HEK293T (cell line): ENCODE measurements at regions not wholly inside any gene's neighbourhood (a gene's known extent, or its start where the extent isn't known, plus 50 kb on each side); places are given as distances from the start of the nearest gene placed in this dataset.

Source experiments
- ARNT ChIP-seq: fragments of 450-650 bp; IDR thresholded peaks from 2 replicates; pipeline ENCODE4 v1.6.1; 2017; ENCODE audit warnings: mild to moderate bottlenecking
- BHLHE40 ChIP-seq: fragments of 450-650 bp; IDR thresholded peaks from 2 replicates; pipeline ENCODE4 v1.6.1; 2016; ENCODE audit warnings: mild to moderate bottlenecking, moderate library complexity, borderline replicate concordance
- CTBP1 ChIP-seq: fragments of 450-650 bp; IDR thresholded peaks from 2 replicates; pipeline ENCODE4 v1.6.1; 2016; ENCODE audit warnings: borderline replicate concordance
- ELF4 ChIP-seq: fragments of 450-650 bp; IDR thresholded peaks from 2 replicates; pipeline ENCODE4 v1.6.1; 2017; ENCODE audit warnings: antibody characterized with exemption
- FOXA1 ChIP-seq: fragments of 450-650 bp; IDR thresholded peaks from 2 replicates; pipeline ENCODE4 v1.6.1; 2016; ENCODE audit warnings: mild to moderate bottlenecking
- FOXK2 ChIP-seq: fragments of 450-650 bp; IDR thresholded peaks from 2 replicates; pipeline ENCODE4 v1.6.1; 2016; ENCODE audit warnings: mild to moderate bottlenecking
- FOXM1 ChIP-seq: fragments of 450-650 bp; IDR thresholded peaks from 2 replicates; pipeline ENCODE4 v1.6.1; 2017; ENCODE audit warnings: mild to moderate bottlenecking, borderline replicate concordance
- HDGF ChIP-seq: fragments of 450-650 bp; IDR thresholded peaks from 2 replicates; pipeline ENCODE4 v1.6.1; 2017; ENCODE audit warnings: antibody characterized with exemption, borderline replicate concordance
- L3MBTL2 ChIP-seq: fragments of 450-650 bp; conservative IDR thresholded peaks from 2 replicates; pipeline ENCODE4 v1.6.1; 2016; ENCODE audit warnings: mild to moderate bottlenecking
- NFRKB ChIP-seq: fragments of 450-650 bp; IDR thresholded peaks from 2 replicates; pipeline ENCODE4 v1.6.1; 2016; ENCODE audit warnings: mild to moderate bottlenecking, moderate library complexity
- SP1 ChIP-seq: fragments of 450-650 bp; IDR thresholded peaks from 2 replicates; pipeline ENCODE4 v1.6.1; 2017
- ZNF384 ChIP-seq: fragments of 450-650 bp; IDR thresholded peaks from 2 replicates; pipeline ENCODE4 v1.6.1; 2016

- TF ChIP-seq FOXK2, result no peak
- no peak for TF ChIP-seq SP1
- TF ChIP-seq L3MBTL2, result no peak
- TF ChIP-seq ZNF384, result no peak
- TF ChIP-seq ARNT, result no peak
- TF ChIP-seq FOXA1, result no peak
- no peak for TF ChIP-seq HDGF
- no peak for TF ChIP-seq NFRKB
- no peak for TF ChIP-seq FOXM1
- no peak for TF ChIP-seq BHLHE40
- no peak for TF ChIP-seq CTBP1
- no peak for TF ChIP-seq ELF4
Measured at GRCh38 chr12:28104316-28104715, 85.9 kb upstream of the CCDC91 start.
